ENCODE measurements at regions not wholly inside any gene's neighbourhood (a gene's known extent, or its start where the extent isn't known, plus 50 kb on each side); places are given as distances from the start of the nearest gene placed in this dataset.
A peak's percentile ranks its signal among the peaks of the same experiment; 100 is the strongest.

DNA sequence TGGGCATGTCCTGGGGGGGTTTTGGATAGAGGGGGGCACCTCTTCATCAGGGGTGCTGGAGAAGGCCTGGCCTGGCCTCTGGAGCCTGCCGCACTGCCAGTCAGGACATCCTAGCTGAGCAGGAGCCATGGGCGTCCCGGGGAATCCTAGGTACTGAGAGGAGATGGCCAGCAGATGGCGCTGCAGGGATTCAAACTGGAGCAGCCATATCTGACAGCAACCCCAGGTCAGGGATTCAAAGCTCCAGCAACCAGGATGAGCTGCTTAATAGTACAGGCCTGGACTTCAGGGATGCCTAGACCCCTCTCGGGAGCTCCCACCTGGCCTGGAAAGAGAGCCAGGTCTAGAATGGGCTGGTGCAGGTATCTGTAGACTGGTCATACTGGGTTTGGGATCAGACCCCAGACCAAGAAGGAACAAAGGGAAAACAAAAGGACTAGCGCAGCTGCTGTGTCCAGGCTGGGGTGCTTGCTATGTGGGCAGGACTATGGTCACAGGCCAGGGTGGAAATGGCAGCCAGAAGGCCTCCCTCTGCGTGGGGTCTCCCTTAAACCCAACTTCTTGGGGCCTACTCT is 306.9 kb upstream of the RBFOX1 start:
- TF ChIP-seq, protein P1, sequence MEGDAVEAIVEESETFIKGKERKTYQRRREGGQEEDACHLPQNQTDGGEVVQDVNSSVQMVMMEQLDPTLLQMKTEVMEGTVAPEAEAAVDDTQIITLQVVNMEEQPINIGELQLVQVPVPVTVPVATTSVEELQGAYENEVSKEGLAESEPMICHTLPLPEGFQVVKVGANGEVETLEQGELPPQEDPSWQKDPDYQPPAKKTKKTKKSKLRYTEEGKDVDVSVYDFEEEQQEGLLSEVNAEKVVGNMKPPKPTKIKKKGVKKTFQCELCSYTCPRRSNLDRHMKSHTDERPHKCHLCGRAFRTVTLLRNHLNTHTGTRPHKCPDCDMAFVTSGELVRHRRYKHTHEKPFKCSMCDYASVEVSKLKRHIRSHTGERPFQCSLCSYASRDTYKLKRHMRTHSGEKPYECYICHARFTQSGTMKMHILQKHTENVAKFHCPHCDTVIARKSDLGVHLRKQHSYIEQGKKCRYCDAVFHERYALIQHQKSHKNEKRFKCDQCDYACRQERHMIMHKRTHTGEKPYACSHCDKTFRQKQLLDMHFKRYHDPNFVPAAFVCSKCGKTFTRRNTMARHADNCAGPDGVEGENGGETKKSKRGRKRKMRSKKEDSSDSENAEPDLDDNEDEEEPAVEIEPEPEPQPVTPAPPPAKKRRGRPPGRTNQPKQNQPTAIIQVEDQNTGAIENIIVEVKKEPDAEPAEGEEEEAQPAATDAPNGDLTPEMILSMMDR (IDR thresholded peaks at IDR 0.05) = peak; percentile 67
- Mint-ChIP-seq H3K36me3 (ENCODE audit: low read depth) (no peaks in the 10 kb centered on the region), H3K4me1 (ENCODE audit: low read depth) (no peaks in the 10 kb centered on the region), H3K9me3 (ENCODE audit: low read depth) (peaks cover 10% of the 10 kb centered on the region), H3K27me3 (ENCODE audit: low read depth) (no peaks in the 10 kb centered on the region), H3K4me3 (ENCODE audit: unreplicated experiment) (no peak overlapping the region), H3K27ac (ENCODE audit: unreplicated experiment) (no peak overlapping the region)
- no peak for DNase-seq (ENCODE audit: low spot score)

DNA sequence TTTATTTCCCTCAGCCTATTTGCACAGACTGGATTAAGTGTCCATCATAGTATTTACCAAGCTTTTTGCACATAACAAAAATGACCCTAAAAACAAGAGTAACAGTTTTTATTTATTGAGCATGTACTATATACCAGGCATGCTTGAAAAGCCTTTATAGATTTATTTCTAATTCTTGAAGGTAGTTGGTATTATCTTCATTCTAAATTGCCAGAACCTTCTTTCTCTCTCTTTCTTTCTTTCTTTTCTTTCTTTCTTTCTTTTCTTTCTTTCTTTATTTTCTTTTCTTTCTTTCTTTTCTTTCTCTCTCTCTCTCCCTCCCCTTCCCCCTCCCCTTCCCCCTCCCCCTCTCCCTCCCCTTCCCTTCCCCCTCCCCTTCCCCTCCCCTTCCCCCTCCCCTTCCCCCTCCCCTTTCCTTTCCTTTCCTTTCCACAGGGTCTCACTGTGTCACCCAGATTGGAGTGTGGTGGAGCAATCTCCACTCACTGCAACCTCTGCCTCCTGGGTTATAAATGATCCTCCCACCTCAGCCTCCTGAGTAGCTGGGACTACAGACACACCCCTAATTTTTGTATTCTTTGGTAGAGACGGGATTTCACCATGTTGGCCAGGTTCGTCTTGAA is 310.9 kb upstream of the RBFOX1 start:
- TF ChIP-seq, protein P1 (IDR thresholded peaks at IDR 0.05) = no peak
- no peaks in the 10 kb centered on the region for H3K4me1 Mint-ChIP-seq (ENCODE audit: low read depth)

DNA sequence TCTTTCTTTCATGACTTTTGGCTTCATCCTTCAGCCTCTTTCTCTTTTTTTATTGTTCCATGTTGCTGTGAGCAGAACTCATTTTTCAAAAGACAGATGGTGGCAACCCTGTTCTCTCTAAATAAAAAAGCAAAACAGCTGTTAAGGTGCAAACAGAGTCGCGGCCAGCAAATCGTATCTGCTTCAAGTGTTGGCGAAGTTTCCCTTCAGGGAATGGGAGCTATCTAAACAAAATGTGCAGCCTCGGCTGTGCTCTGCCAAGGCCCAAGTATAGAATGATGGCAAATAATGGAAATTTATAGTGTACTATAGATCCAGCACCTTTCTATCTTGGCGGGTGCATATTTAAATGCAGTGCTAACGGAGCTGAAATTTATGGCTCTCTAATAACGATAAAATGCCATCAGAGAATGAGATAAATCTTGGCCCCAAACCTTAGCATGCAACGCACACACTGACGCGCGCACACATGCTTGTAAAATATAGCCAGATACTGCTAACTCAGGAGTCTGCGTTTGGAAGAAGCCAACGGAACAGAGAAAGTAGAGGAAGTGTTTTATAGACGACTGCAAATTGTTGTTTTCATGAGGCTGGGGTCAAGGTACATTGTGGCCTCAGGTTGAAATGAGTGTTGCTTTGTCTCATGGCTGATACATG is 315.5 kb upstream of the RBFOX1 start:
- no peak overlapping the region for H3K4me3 Mint-ChIP-seq (ENCODE audit: unreplicated experiment)
- DNase-seq (ENCODE audit: low spot score) = no peak
- H3K27me3 Mint-ChIP-seq (ENCODE audit: low read depth) = no peaks in the 10 kb centered on the region
- no peaks in the 10 kb centered on the region for H3K4me1 Mint-ChIP-seq (ENCODE audit: low read depth)
- H3K36me3 Mint-ChIP-seq (ENCODE audit: low read depth) = no peaks in the 10 kb centered on the region
- H3K27ac Mint-ChIP-seq (ENCODE audit: unreplicated experiment) = no peak overlapping the region
- peaks cover 9% of the 10 kb centered on the region for H3K9me3 Mint-ChIP-seq (ENCODE audit: low read depth)
- TF ChIP-seq, protein P1 (IDR thresholded peaks at IDR 0.05) = no peak

More for the DNA sequence above, 310.9 kb upstream of the RBFOX1 start:
- no peak for DNase-seq (ENCODE audit: low spot score)
- H3K27ac Mint-ChIP-seq (ENCODE audit: unreplicated experiment) = no peak overlapping the region
- no peaks in the 10 kb centered on the region for H3K36me3 Mint-ChIP-seq (ENCODE audit: low read depth)
- peaks cover 7% of the 10 kb centered on the region for H3K9me3 Mint-ChIP-seq (ENCODE audit: low read depth)
- no peak overlapping the region for H3K4me3 Mint-ChIP-seq (ENCODE audit: unreplicated experiment)
- H3K27me3 Mint-ChIP-seq (ENCODE audit: low read depth) = no peaks in the 10 kb centered on the region

DNA sequence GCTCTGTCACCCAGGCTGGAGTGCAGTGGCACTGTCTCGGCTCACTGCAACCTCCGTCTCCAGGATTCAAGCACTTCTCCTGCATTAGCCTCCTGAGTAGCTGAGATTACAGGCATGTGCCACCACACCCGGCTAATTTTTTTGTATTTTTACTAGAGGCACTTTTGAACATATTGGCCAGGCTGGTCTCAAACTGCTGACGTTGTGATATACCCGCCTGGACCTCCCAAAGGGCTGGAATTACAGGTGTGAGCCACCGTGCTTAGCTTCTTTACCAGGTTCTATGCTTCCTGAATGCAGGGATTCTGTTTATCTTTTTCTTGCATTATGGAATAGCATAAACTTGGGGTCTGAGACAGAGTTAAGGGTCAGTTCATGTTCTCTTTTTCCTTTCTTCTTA is 317.9 kb upstream of the RBFOX1 start:
- Mint-ChIP-seq H3K4me1 (ENCODE audit: low read depth) (no peaks in the 10 kb centered on the region), H3K9me3 (ENCODE audit: low read depth) (peaks cover 21% of the 10 kb centered on the region), H3K4me3 (ENCODE audit: unreplicated experiment) (no peak overlapping the region), H3K27ac (ENCODE audit: unreplicated experiment) (no peak overlapping the region), H3K36me3 (ENCODE audit: low read depth) (no peaks in the 10 kb centered on the region), H3K27me3 (ENCODE audit: low read depth) (no peaks in the 10 kb centered on the region)
- no peak for DNase-seq (ENCODE audit: low spot score)
- TF ChIP-seq, protein P1 (IDR thresholded peaks at IDR 0.05) = no peak

DNA sequence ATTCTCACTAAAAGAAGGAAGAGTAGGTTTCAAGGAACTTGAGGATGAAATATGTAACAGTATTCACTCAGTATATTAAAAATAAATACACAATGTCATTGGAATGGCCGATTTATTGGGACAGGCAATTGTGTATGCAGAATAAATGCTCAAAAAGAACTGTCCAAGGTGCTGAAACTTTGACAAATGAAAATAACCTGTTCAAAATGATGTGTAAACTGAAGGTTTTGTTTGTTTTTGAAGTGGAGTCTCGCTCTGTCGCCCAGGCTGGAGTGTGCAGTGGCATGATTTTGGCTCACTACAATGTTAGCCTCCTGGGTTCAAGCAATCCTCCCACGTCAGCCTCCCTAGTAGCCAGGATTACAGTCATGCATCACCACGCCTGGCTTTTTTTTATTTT is 318.7 kb upstream of the RBFOX1 start:
- Mint-ChIP-seq H3K27me3 (ENCODE audit: low read depth) (no peaks in the 10 kb centered on the region), H3K9me3 (ENCODE audit: low read depth) (peaks cover 25% of the 10 kb centered on the region), H3K27ac (ENCODE audit: unreplicated experiment) (no peak overlapping the region), H3K36me3 (ENCODE audit: low read depth) (no peaks in the 10 kb centered on the region), H3K4me1 (ENCODE audit: low read depth) (no peaks in the 10 kb centered on the region), H3K4me3 (ENCODE audit: unreplicated experiment) (no peak overlapping the region)
- TF ChIP-seq, protein P1 (IDR thresholded peaks at IDR 0.05) = no peak
- no peak for DNase-seq (ENCODE audit: low spot score)

Data from chondrocyte (in vitro differentiated cells).